HG03196 (cell line): ENCODE measurements at regions not wholly inside any gene's neighbourhood (a gene's known extent, or its start where the extent isn't known, plus 50 kb on each side); places are given as distances from the start of the nearest gene placed in this dataset.
"Not testable (repeated sequence)": the region's sequence is repeated elsewhere in the genome, so short reads cannot be mapped to it uniquely, and the experiment has no call there.

Experiments used
- ATAC-seq: cut with Tn5 transposase; IDR thresholded peaks from one replicate; pipeline ENCODE4 v1.9.1; 2021; ENCODE audit not compliant: unreplicated experiment

DNA sequence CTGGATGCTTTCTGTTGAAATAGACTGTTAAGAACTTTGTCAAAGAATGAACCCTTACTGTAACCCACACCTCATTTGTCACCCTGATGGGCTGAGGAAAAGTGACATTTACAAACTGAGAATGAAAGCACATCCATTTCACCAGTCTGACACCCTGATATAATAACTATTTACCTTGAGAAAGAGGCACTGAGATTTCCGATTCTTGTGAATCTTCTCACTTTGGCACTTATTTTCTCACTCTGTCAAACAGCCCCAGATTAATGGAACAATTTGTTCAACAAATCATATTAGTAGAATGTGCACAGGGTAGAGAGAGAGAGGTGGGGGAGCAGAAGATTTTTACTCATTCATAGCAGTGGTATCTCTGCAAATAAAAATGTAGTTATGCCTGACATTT lies 606.9 kb downstream of the MCTP2 start:
- ATAC-seq: no peak

GRCh38 chr15:94840794-94841783 lies 609.7 kb downstream of the MCTP2 start:
- no peak for ATAC-seq

- no peak for ATAC-seq
Observed at GRCh38 chr15:94843060-94843459, 611.7 kb downstream of the MCTP2 start.

- ATAC-seq: no peak
Observed at GRCh38 chr15:94844198-94844537, 612.8 kb downstream of the MCTP2 start.

DNA sequence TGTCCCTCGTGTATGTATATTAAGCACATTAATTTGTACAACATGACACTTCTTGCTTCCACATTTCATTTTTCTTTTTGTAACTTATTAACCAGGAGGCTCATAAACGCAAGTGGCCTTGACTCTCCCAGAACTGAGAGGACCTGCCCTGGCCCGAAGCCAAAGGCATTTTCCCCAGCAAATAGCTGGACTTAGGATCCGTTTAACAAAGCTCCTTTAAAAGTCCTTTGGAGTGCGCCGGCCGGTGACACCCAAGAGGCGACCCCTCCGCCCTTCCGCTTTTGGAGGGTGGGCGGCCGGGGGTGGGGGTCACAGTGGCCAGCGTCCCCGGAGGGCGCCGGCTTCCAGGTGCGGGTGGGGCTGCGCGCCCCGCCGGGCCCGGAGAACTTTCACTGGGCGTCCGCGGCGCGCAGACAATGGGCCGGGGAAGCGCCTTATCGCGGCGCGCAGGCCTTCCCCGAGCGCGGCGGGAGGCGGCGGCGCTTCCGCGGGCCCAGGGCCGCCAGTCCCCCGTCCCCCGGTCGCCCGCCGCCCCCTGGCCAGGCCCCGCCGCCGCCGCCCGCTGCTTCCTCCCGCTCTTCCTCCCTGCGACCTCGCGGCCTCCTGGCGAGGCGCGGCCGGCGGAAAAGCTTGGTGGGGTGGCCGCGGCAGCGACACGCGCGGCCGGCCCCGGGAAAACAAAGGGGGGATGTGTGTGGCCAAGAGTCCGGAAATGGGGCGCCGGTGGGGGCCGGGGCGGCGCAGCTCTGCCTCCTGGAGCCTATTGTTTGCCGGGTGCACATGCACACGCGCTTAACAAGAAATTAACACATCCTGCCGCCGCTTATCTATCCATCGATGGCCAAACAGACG lies 613.4 kb downstream of the MCTP2 start:
- no peak for ATAC-seq

DNA sequence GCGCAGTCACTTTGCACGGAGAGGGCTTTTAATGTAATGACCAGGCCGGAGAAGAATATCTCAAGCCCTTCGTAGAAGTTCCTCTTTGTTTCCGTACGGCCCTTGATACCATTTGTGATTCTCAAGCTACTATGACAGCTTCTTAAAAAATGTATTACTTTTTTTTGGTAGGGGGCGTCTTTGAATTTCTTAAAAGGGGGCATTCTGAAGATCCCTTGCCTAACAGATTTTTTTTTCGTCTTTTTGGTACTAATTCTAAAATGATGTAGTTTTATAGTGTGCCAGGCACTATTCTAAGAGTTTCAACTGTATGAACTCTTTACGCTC lies 614.0 kb downstream of the MCTP2 start:
- ATAC-seq: no peak

DNA sequence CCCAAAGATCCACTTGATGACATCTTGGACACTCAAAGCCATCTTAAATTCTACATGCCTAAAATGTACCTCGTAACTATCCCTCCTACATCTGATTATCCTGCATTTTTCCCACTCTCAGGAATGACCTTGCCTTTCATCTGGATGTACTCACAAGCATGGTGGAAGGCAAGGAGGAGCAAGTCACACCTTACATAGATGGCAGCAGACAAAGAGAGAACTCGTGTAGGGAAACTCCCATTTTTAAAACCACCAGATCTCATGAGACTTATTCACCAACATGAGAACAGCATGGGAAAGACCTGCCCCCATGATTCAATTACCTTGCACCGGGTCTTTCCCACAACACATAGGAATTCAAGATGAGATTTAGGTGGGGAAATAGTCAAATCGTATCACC lies 616.0 kb downstream of the MCTP2 start:
- no peak for ATAC-seq

GRCh38 chr15:94848054-94848453 lies 616.7 kb downstream of the MCTP2 start:
- no peak for ATAC-seq

DNA sequence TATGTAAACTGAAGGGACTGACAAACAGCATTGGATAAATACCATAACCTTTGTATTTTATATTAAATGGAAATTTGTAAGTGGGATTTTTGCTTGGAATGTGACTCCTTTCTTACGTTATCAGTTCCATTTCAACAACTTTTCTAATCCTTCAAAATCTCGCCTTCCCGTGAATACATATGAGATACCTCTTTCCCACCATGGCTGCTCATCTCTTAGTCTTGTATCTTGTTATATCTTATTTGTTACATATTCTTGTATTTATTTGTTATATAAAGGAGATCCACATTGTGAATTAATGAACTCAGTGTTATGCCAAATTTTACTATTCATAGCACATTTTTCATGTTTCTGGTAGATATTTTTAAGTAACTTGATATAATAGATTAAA lies 623.7 kb downstream of the MCTP2 start:
- ATAC-seq: no peak

DNA sequence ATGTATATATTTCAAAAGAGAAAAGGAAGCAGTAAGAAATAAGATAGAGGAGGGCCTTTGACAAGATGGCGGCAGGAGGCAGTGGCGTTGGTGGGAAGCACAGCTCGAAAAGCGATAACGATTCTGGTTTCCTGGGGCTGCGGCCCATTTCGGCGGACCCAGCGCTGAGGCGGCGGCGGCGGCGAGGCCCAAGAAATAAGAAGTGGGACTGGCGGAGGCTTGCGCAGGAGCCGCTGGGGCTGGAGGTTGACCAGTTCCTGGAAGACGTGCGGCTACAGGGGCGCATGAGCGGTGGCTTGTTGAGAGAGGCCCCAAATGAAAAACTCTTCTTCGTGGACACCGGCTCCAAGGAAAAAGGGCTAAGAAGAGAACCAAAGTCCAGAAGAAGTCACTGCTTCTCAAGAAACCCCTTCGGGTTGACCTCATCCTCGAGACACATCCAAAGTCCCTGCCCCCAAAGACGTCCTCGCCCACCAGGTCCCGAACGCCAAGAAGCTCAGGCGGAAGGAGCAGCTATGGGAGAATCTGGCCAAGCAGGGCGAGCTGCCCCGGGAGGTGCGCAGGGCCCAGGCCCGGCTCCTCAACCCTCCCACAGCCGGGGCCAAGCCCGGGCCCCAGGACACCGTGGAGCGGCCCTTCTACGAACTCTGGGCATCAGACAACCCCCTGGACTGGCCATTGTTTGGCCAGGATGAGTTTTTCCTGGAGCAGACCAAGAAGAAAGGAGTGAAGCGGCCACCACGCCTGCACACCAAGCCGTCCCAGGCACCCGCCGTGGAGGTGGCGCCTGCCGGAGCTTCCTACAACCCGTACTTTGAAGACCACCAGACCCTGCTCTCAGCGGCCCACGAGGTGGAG lies 624.3 kb downstream of the MCTP2 start:
- no peak for ATAC-seq

GRCh38 chr15:94856267-94856854 lies 625.0 kb downstream of the MCTP2 start:
- no peak for ATAC-seq

DNA sequence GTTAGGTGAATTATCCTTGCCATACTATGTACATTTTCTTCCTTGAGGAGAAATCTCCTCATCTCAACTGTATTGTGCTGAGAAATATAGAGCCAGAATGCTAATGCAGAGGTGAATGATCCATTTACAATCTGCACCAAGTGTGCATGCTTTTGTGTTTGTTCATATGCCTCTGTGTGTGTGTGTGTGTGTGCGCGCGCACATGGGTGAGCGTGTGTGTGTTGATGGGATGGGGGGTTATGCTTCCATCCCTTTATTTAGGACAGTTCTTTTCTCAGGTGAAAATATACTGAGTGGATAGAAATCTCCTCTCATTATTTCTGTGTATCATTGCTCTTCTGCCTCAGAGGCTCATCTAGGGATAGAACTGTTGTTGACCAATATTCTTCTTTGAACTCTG lies 626.1 kb downstream of the MCTP2 start:
- ATAC-seq: no peak

DNA sequence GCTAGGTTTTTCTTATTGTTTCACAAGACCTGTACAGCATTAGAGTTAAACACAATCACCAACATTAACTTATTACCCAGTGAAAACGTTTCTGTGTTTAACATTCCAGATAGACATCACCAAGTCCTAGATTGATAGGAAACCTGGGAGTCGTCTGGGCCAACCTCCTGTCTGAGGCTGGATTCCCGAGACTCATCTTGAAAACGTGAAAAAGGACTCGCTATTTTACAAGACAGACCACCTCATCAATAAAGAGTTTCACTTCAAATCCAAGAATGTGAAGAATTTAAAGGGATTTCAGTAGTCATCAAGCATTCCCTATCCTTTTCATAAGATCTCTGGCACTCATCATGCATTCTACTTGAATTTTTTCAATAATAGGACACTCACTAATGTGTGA lies 626.6 kb downstream of the MCTP2 start:
- ATAC-seq: no peak

GRCh38 chr15:94858449-94858848 lies 627.1 kb downstream of the MCTP2 start:
- no peak for ATAC-seq

DNA sequence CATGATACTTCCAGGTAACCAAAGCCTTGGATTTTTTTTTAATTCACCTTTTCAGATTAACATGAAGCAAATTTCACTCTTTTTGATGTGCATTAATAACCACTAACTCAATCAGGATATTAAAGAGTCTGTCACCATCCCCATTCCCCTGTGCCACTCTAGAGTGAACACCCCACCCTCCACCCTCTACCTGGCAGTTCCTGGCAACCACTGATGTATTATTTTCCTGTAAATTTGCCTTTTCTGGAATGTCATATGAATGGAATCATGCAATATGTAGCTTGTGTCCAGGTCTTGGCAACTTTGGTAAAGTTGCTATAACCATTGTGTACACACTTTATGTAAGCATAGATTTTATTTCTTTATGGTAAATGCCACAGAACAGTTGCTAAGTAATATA lies 627.6 kb downstream of the MCTP2 start:
- no peak for ATAC-seq

- no peak for ATAC-seq
Observed at GRCh38 chr15:94864600-94864999, 633.2 kb downstream of the MCTP2 start.

GRCh38 chr15:94868265-94868664 lies 636.9 kb downstream of the MCTP2 start:
- ATAC-seq: not testable (repeated sequence)

GRCh38 chr15:94875550-94875949 lies 644.2 kb downstream of the MCTP2 start:
- ATAC-seq: no peak

- ATAC-seq: no peak
Observed at GRCh38 chr15:94877833-94878232, 646.5 kb downstream of the MCTP2 start.

- ATAC-seq: no peak
Observed at GRCh38 chr15:94882071-94882712, 650.8 kb downstream of the MCTP2 start.
